ENCODE measurements at regions not wholly inside any gene's neighbourhood (a gene's known extent, or its start where the extent isn't known, plus 50 kb on each side); places are given as distances from the start of the nearest gene placed in this dataset.

DNA sequence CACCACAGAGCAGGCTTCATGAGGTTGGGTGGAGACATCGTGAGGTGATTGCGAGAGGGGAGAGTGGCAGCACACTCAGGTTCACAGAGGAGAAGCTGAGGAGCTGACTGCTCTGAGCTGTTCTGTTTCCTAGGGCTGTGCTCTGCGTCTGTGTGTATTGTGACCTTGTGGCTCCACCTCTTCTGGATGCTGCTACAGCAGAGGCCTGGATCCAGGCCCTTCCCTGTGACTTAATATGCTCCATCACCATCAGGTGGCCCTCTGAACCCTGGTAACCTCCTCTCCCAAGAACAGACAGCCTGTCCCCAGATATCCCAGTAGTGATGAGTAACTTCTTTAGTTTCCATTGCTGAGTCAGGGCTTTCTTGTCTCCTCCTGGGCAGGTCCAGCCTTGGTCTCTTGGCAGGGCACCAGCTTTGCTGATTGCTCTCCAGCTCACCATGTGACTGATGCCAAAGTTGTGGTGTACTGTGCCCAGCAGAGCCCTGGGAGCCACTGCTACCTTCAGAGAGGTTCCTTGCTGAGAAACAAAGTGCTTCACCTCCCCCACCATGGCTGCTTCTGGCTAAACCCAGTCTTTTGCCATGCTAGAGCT is 212.8 kb upstream of the CHD1 start:
- TF ChIP-seq CTCF (IDR thresholded peaks at IDR 0.05; ENCODE audit: borderline replicate concordance, extremely low read depth, low read length, poor library complexity, severe bottlenecking) (no peak), EZH2 (IDR thresholded peaks at IDR 0.05; ENCODE audit: borderline replicate concordance, low read depth, low read length, severe bottlenecking) (no peak)
